GM13976 (cell line): ENCODE measurements at regions not wholly inside any gene's neighbourhood (a gene's known extent, or its start where the extent isn't known, plus 50 kb on each side); places are given as distances from the start of the nearest gene placed in this dataset.

ENCODE experiments used
- DNase-seq: peaks from one replicate; pipeline ENCODE4 v3.0.0; 2012; ENCODE audit warnings: low spot score
- in situ Hi-C: fragments of 300-500 bp; cut with MboI; formaldehyde crosslinking; loops from one replicate; pipeline ENCODE4 v1.12.0; 2022; ENCODE audit warnings: low sequenced_read_pairs, mixed read lengths, inconsistent platforms; ENCODE audit not compliant: unreplicated experiment
- TF ChIP-seq, protein P1 (sequence below): IDR thresholded peaks from 2 replicates; pipeline ENCODE4 v1.5.1; 2012; ENCODE audit warnings: borderline replicate concordance, mild to moderate bottlenecking; ENCODE audit not compliant: insufficient read depth; ENCODE audit errors: extremely low read depth, missing control alignments, control extremely low read depth

DNA sequence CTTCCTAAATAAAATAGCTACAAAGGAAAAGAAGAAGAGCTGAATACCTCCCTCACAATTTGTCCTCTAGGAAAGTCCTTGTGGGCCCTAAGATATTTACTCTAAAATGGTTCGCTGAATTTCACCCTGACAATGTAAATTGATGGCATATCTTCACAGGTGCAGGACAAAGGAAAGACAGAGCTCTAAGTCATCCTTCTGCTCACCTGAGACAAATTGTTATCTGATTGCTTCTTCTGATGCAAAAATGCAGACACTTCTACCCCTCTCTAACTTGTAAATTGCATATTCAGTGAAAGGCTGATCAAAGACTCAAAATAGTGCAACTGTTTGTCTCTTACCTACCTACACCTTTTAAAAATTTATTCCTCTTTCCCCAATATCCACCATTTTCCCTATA lies 747.2 kb upstream of the PRR20A start:
- TF ChIP-seq, protein P1, sequence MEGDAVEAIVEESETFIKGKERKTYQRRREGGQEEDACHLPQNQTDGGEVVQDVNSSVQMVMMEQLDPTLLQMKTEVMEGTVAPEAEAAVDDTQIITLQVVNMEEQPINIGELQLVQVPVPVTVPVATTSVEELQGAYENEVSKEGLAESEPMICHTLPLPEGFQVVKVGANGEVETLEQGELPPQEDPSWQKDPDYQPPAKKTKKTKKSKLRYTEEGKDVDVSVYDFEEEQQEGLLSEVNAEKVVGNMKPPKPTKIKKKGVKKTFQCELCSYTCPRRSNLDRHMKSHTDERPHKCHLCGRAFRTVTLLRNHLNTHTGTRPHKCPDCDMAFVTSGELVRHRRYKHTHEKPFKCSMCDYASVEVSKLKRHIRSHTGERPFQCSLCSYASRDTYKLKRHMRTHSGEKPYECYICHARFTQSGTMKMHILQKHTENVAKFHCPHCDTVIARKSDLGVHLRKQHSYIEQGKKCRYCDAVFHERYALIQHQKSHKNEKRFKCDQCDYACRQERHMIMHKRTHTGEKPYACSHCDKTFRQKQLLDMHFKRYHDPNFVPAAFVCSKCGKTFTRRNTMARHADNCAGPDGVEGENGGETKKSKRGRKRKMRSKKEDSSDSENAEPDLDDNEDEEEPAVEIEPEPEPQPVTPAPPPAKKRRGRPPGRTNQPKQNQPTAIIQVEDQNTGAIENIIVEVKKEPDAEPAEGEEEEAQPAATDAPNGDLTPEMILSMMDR, result no peak
- in situ Hi-C loops, result no loop called here
- DNase-seq, result no peak

- TF ChIP-seq, protein P1, result no peak
- in situ Hi-C loops, result no loop called here
- DNase-seq, result no peak
These were observed 744.4 kb upstream of the PRR20A start for GRCh38 chr13:56396318-56396717.

DNA sequence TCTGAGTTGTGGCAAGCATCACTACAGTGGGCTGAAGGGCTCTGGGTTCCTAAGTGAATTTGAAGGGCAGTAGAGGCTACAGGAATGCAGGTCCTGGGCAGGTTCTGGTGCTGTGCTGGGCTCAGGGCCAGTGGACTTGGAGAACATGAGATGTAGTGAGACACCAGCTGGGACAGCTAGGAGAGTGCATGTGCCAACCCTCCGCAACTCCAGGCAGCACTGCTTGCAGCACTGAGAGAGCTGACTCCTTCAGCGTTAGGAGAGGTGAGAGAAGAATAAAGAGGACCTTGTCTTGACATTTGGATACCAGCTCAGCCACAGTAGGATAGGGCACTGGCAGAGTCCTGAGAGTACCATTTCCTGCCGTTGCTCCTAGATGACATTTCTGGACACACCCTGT lies 739.9 kb upstream of the PRR20A start:
- in situ Hi-C loops, result no loop called here
- TF ChIP-seq, protein P1, result no peak
- DNase-seq, result no peak

GRCh38 chr13:56412856-56413255 lies 727.9 kb upstream of the PRR20A start:
- in situ Hi-C loops, result no loop called here
- DNase-seq, result no peak
- TF ChIP-seq, protein P1, result no peak

GRCh38 chr13:56424246-56424645 lies 716.5 kb upstream of the PRR20A start:
- in situ Hi-C loops, result no loop called here
- DNase-seq, result no peak
- TF ChIP-seq, protein P1, result no peak

GRCh38 chr13:56457535-56458190 lies 683.1 kb upstream of the PRR20A start:
- in situ Hi-C loops, result no loop called here
- no peak for DNase-seq

More at GRCh38 chr13:56457535-56458190, 683.1 kb upstream of the PRR20A start:
- TF ChIP-seq, protein P1, result no peak
